Gastroesophageal sphincter (tissue), 3 donors: ENCODE measurements at regions not wholly inside any gene's neighbourhood (a gene's known extent, or its start where the extent isn't known, plus 50 kb on each side); places are given as distances from the start of the nearest gene placed in this dataset.

Experiments used
- CTCF ChIP-seq, 4 experiments: fragments of 200-600 bp in 2 of 4; fragments of 450-650 bp in 2 of 4; sonication (generic) in 1 of 4; IDR thresholded peaks; one replicate each; pipeline ENCODE4 v1.5.1; 2017 to 2019; ENCODE audit warnings: antibody characterized with exemption in 4 of 4, mild to moderate bottlenecking in 2 of 4, moderate library complexity in 2 of 4
- EP300 ChIP-seq: sonication (generic); formaldehyde crosslinking; IDR thresholded peaks from one replicate; pipeline ENCODE4 v1.6.1; 2017; ENCODE audit warnings: antibody characterized with exemption, mild to moderate bottlenecking
- POLR2A ChIP-seq, 2 donors: fragments of 450-650 bp; IDR thresholded peaks; one replicate each; pipeline ENCODE4 v1.6.1; 2017; ENCODE audit warnings: antibody characterized with exemption in 2 of 2, mild to moderate bottlenecking in 2 of 2, moderate library complexity in 1 of 2
- POLR2AphosphoS5 ChIP-seq: sonication (generic); formaldehyde crosslinking; IDR thresholded peaks from one replicate; pipeline ENCODE4 v1.6.1; 2017; ENCODE audit warnings: antibody characterized with exemption

- no peak for TF ChIP-seq POLR2A (IDR thresholded peaks at IDR 0.05)
- no peak for TF ChIP-seq CTCF (IDR thresholded peaks at IDR 0.05)
- TF ChIP-seq EP300: no peak
- no peak for TF ChIP-seq POLR2AphosphoS5
These were observed 627.3 kb upstream of the RGS18 start for GRCh38 chr1:191530928-191531327.
